HG03342 (cell line): ENCODE measurements at regions not wholly inside any gene's neighbourhood (a gene's known extent, or its start where the extent isn't known, plus 50 kb on each side); places are given as distances from the start of the nearest gene placed in this dataset.
"Not testable (repeated sequence)": the region's sequence is repeated elsewhere in the genome, so short reads cannot be mapped to it uniquely, and the experiment has no call there.

Source experiments
- ATAC-seq: cut with Tn5 transposase; IDR thresholded peaks from one replicate; pipeline ENCODE4 v1.9.1; 2021; ENCODE audit warnings: mild to moderate bottlenecking, moderate library complexity; ENCODE audit not compliant: unreplicated experiment

DNA sequence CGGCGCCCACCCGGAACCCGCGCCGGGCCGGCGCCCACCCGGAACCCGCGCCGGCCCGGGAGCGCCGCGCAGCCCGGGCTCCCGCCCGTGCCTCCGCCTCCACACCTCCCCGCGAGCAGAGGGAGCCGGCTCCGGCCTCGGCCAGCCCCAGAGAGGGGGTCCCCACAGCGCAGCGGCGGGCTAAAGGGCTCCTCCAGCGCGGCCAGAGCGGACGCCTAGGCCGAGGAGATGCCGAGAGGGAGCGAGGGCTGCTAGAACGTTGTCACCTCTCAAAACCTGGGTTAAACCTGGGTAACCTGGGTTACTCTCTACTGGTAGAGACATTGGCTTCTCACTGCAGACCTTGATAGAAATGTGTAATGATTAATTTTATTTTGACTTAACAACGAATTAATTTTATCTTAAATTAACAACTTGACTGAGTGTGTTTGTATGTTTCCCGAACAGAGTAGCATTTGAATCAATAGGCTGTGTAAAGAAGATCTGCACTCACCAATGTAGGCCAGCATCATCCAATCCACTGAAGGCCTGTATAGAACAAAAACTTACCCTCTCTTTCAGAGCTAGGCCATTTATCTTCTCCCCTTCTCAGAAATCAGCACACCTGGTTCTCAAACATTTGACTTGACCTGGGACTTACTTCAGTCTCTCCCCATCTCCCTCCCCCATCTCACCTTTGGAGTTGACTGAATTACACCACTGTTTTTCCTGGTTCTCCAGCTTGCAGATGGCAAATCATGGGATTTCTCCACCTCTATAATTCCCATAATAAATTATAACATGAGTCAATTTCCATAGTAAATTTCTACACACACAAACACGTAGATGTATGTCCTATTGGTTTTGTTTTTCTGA is 242.7 kb downstream of the ASXL3 start:
- no peak for ATAC-seq

- not testable (repeated sequence) for ATAC-seq
These were observed 241.8 kb downstream of the ASXL3 start for GRCh38 chr18:33819692-33820343.

DNA sequence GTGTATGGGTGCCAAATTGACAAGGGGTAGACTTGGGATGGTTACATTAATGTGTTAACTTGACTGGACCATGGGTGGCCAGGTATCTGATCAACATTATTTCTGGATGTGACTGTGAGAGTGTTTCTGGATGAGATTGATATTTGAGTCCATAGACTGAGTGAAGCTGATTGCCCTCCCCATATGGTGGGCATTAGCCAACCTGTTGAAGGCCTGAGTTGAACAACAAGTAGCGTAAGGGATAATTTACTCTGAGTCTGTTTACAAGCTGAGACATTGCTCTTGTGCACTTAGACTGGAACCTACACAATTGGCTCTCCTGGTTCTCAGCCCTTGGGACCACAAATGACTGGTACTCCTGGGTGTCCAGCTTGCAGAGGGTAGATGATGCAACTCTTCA is 240.1 kb downstream of the ASXL3 start:
- no peak for ATAC-seq

DNA sequence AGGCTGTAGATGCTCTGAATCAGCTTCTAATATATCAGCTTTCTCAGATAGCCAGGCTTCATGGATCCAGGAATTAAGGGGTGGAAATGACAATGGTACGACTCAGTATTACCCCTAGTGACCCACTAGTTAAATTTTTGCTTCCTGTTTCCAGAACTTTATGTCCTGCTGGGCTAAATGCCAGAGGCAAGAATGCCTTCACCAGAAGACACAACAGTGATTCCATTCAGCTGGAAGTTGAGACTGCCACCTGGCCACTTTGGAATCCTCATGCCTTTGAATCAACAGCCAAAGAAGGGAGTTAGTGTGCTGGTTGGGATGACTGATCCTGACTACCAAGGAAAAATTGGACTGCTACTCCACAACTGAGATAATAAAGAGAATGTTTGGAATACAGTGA is 239.1 kb downstream of the ASXL3 start:
- ATAC-seq: no peak

DNA sequence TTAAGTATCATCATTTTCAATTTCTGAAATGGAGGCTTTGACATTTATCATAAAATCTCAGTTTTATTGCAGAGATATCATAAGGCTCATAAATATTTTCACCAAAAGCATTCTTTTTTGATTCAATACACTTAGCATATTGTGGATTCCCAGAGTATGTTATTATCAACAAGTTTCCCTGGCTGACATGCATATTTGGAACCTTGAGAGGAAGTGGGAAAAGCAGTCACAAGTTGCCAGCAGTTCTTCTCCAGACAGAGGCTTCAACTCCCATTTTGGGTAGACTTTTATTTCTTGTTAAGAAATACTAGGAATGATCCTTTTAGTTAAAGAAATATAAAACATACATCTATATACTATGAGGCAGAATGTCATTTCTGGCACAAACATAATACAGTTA is 236.5 kb downstream of the ASXL3 start:
- ATAC-seq: no peak

- ATAC-seq: no peak
These were observed 234.2 kb downstream of the ASXL3 start for GRCh38 chr18:33812186-33812585.

GRCh38 chr18:33805592-33805991 is 227.6 kb downstream of the ASXL3 start:
- no peak for ATAC-seq

DNA sequence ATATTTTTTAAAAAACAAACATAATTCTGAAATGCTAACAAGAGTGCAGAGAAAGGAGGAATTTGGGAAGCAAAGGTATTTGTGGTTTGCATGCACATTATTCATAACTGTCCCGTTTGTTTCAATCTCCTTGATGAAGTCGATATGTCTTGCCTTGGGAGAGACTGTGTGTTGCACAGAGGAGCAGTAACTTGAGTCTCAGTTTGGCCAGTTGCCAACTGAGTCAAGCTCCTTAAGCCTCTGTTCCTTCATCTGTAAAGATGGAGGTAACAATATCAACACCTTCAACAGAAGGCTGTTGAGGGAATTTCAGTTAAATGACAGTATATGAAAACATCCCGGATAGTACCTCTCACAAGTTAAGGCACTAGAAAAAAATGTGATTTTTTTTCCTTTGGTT is 226.2 kb downstream of the ASXL3 start:
- no peak for ATAC-seq

GRCh38 chr18:33803636-33804035 is 225.6 kb downstream of the ASXL3 start:
- ATAC-seq: no peak

DNA sequence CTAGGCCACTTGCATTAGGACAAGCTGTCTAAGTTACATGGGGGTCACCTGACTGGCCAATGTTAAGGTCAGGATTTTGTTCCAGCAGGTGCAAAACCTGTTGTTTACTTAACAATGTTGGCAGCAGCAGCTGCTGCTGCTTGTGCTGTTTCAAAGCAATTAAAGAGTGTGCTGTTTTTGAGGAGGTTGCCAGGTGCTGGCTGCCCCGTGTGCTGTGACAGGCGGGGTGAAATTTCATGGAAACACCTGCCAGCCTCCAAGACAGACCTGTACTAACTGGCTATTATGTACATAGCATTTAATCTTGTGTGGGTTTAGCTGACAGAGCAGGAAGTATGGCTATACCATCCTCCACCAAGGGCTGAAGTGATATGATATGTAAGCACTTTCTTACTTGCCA is 224.9 kb downstream of the ASXL3 start:
- no peak for ATAC-seq
